Esophagus squamous epithelium (tissue), 4 donors: ENCODE measurements at regions not wholly inside any gene's neighbourhood (a gene's known extent, or its start where the extent isn't known, plus 50 kb on each side); places are given as distances from the start of the nearest gene placed in this dataset.

Source experiments
- POLR2A ChIP-seq, 4 donors: fragments of 450-650 bp; IDR thresholded peaks; one replicate each; pipeline ENCODE4 v1.6.1; 2017; ENCODE audit warnings: antibody characterized with exemption in 4 of 4, mild to moderate bottlenecking in 4 of 4, moderate library complexity in 3 of 4
- TF ChIP-seq, protein P1 (sequence below), 6 experiments: fragments of 450-650 bp in 4 of 6; fragments of 200-600 bp in 2 of 6; sonication (generic) in 2 of 6; IDR thresholded peaks; one replicate each; pipeline ENCODE4 v1.5.1; 2016 to 2019; ENCODE audit warnings: antibody characterized with exemption in 6 of 6, mild to moderate bottlenecking in 4 of 6, moderate library complexity in 4 of 6

DNA sequence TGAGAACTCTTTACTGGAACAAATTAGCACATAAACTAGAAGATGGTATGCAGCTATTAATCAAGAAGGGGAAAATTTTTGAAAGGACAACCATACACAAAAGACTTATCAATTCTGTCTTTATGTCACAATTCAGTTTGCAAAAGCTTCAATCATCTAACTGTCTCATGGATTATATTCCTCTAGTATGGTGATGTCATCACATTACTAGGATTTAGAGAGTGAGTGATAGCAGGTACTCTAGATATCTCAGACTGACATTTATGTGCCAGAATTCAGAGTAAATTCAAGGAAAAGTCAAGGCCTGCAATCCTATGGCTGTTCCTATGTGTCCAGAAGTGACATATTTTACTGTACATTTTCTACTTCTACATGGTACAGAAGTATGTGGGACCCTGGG lies 318.9 kb upstream of the GRAMD2B start:
- TF ChIP-seq POLR2A (IDR thresholded peaks at IDR 0.05): no peak
- TF ChIP-seq, protein P1, sequence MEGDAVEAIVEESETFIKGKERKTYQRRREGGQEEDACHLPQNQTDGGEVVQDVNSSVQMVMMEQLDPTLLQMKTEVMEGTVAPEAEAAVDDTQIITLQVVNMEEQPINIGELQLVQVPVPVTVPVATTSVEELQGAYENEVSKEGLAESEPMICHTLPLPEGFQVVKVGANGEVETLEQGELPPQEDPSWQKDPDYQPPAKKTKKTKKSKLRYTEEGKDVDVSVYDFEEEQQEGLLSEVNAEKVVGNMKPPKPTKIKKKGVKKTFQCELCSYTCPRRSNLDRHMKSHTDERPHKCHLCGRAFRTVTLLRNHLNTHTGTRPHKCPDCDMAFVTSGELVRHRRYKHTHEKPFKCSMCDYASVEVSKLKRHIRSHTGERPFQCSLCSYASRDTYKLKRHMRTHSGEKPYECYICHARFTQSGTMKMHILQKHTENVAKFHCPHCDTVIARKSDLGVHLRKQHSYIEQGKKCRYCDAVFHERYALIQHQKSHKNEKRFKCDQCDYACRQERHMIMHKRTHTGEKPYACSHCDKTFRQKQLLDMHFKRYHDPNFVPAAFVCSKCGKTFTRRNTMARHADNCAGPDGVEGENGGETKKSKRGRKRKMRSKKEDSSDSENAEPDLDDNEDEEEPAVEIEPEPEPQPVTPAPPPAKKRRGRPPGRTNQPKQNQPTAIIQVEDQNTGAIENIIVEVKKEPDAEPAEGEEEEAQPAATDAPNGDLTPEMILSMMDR (IDR thresholded peaks at IDR 0.05): no peak
